ENCODE measurements at regions not wholly inside any gene's neighbourhood (a gene's known extent, or its start where the extent isn't known, plus 50 kb on each side); places are given as distances from the start of the nearest gene placed in this dataset.

- TF ChIP-seq, protein P1, sequence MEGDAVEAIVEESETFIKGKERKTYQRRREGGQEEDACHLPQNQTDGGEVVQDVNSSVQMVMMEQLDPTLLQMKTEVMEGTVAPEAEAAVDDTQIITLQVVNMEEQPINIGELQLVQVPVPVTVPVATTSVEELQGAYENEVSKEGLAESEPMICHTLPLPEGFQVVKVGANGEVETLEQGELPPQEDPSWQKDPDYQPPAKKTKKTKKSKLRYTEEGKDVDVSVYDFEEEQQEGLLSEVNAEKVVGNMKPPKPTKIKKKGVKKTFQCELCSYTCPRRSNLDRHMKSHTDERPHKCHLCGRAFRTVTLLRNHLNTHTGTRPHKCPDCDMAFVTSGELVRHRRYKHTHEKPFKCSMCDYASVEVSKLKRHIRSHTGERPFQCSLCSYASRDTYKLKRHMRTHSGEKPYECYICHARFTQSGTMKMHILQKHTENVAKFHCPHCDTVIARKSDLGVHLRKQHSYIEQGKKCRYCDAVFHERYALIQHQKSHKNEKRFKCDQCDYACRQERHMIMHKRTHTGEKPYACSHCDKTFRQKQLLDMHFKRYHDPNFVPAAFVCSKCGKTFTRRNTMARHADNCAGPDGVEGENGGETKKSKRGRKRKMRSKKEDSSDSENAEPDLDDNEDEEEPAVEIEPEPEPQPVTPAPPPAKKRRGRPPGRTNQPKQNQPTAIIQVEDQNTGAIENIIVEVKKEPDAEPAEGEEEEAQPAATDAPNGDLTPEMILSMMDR (IDR thresholded peaks at IDR 0.05; ENCODE audit: low read length), result no peak
- no peak for TF ChIP-seq EZH2 (optimal IDR thresholded peaks at IDR 0.05; ENCODE audit: low read depth, low read length)
- no peak for TF ChIP-seq EZH2phosphoT487 (IDR thresholded peaks at IDR 0.05; ENCODE audit: low read length)
Observed at GRCh38 chr6:137783710-137784109, 83.3 kb upstream of the TNFAIP3 start.
